GM23248 (cell line): ENCODE measurements at regions not wholly inside any gene's neighbourhood (a gene's known extent, or its start where the extent isn't known, plus 50 kb on each side); places are given as distances from the start of the nearest gene placed in this dataset.

ENCODE experiments used
- DNase-seq: peaks from one replicate; pipeline ENCODE4 v3.0.0-alpha.2; 2015
- H2AFZ ChIP-seq: fragments of 200-600 bp; sonication (generic); 2 replicates; pipeline ENCODE4 v1.6.1; 2016; ENCODE audit warnings: antibody characterized with exemption
- H3F3A ChIP-seq: fragments of 200-600 bp; sonication (generic); 2 replicates; pipeline ENCODE4 v1.6.1; 2016; ENCODE audit warnings: mild to moderate bottlenecking, antibody characterized with exemption, mixed run types; ENCODE audit not compliant: insufficient read depth
- H3K27ac ChIP-seq: fragments of 200-600 bp; sonication (generic); 2 replicates; pipeline ENCODE4 v1.5.1; 2016; ENCODE audit warnings: mild to moderate bottlenecking
- H3K27me3 ChIP-seq: fragments of 200-600 bp; sonication (generic); replicated peaks from 2 replicates; pipeline ENCODE4 v1.6.1; 2016; ENCODE audit warnings: mild to moderate bottlenecking; ENCODE audit not compliant: insufficient read depth
- H3K36me3 ChIP-seq: fragments of 200-600 bp; sonication (generic); 2 replicates; pipeline ENCODE4 v1.6.1; 2016; ENCODE audit warnings: low read depth, mild to moderate bottlenecking
- H3K4me1 ChIP-seq: fragments of 200-600 bp; sonication (generic); 2 replicates; pipeline ENCODE4 v1.6.1; 2016; ENCODE audit warnings: mild to moderate bottlenecking; ENCODE audit not compliant: insufficient read depth
- H3K4me2 ChIP-seq: fragments of 200-600 bp; sonication (generic); one replicate; pipeline ENCODE4 v1.6.1; 2016; ENCODE audit warnings: mild to moderate bottlenecking; ENCODE audit not compliant: unreplicated experiment
- H3K4me3 ChIP-seq: fragments of 200-600 bp; sonication (generic); 2 replicates; pipeline ENCODE4 v1.5.1; 2016; ENCODE audit warnings: mild to moderate bottlenecking
- H3K79me2 ChIP-seq: fragments of 200-600 bp; sonication (generic); 2 replicates; pipeline ENCODE4 v1.6.1; 2016; ENCODE audit warnings: mild to moderate bottlenecking; ENCODE audit not compliant: insufficient read depth
- H3K9ac ChIP-seq: fragments of 200-600 bp; sonication (generic); 2 replicates; pipeline ENCODE4 v1.6.1; 2016; ENCODE audit warnings: mild to moderate bottlenecking
- H3K9me2 ChIP-seq: fragments of 200-600 bp; sonication (generic); 2 replicates; pipeline ENCODE4 v1.6.1; 2016; ENCODE audit warnings: mixed run types, mild to moderate bottlenecking, moderate library complexity; ENCODE audit not compliant: insufficient read depth
- H3K9me3 ChIP-seq: fragments of 200-600 bp; sonication (generic); one replicate; pipeline ENCODE4 v1.6.1; 2017; ENCODE audit warnings: low read depth
- H4K20me1 ChIP-seq: fragments of 200-600 bp; sonication (generic); 2 replicates; pipeline ENCODE4 v1.6.0; 2016; ENCODE audit not compliant: insufficient read depth
- EZH2 ChIP-seq: fragments of 200-600 bp; sonication (generic); IDR thresholded peaks from 2 replicates; pipeline ENCODE4 v1.6.1; 2018; ENCODE audit warnings: antibody characterized with exemption, mild to moderate bottlenecking; ENCODE audit not compliant: insufficient read depth, poor library complexity, severe bottlenecking
- EZH2phosphoT487 ChIP-seq: fragments of 200-600 bp; sonication (generic); IDR thresholded peaks from 2 replicates; pipeline ENCODE4 v1.6.1; 2018; ENCODE audit warnings: antibody characterized with exemption, moderate library complexity, mild to moderate bottlenecking, low read depth; ENCODE audit not compliant: insufficient read depth
- WGBS, 2 experiments: methylation state at CpG; one replicate each; pipeline ENCODE4 v1.1.6; 2015 to 2017; ENCODE audit warnings: low lambda C conversion rate in 2 of 2, low coverage in 1 of 2; ENCODE audit errors: missing lambda C conversion rate in 2 of 2; 5-methylcytosine and 5-hydroxymethylcytosine counted together
- in situ Hi-C: fragments of 300-500 bp; cut with MboI; formaldehyde crosslinking; loops from 2 replicates; pipeline ENCODE4 v1.15.0; 2020

GRCh38 chr12:81872400-81872799, 113.2 kb upstream of the PPFIA2 start:
- H3K9ac ChIP-seq: no peak overlapping the region
- no peaks in the 10 kb centered on the region for H3K4me1 ChIP-seq
- in situ Hi-C loops: no loop called here
- DNase-seq: no peak
- no peaks in the 10 kb centered on the region for H3K9me2 ChIP-seq
- H3F3A ChIP-seq: no peaks in the 10 kb centered on the region
- TF ChIP-seq EZH2phosphoT487 (no peak), EZH2 (no peak)
- WGBS, 2 experiments: 46 to 50% methylated on average over 1 of the region's 1 CpG
- no peak overlapping the region for H3K4me2 ChIP-seq
- H3K4me3 ChIP-seq: no peak overlapping the region
- no peaks in the 10 kb centered on the region for H4K20me1 ChIP-seq
- no peak overlapping the region for H2AFZ ChIP-seq
- H3K79me2 ChIP-seq: no peaks in the 10 kb centered on the region
- no peak overlapping the region for H3K27ac ChIP-seq
- H3K9me3 ChIP-seq: no peaks in the 10 kb centered on the region
- H3K36me3 ChIP-seq: no peaks in the 10 kb centered on the region
- H3K27me3 ChIP-seq: no peaks in the 10 kb centered on the region

- no peaks in the 10 kb centered on the region for H3F3A ChIP-seq
Observed at GRCh38 chr12:81866081-81866480, 106.9 kb upstream of the PPFIA2 start.

DNA sequence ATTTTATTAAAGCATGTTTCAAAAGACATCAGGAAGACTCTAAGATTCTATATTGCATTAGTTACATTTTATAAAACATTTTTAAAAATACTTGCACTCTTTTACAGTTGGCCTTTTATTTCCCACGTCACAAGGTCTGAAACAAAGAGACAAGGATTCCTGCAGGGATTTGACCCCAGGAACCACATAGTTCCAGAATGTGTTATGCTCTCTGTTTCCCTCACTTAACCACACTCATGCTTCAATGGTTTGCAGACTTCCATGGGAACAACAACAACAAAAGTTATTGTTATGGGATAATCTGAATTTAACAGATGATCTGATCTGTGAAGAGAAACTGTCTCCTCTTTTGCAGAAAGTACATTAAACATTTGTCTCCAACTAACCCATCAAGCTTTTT, 104.3 kb upstream of the PPFIA2 start:
- no peaks in the 10 kb centered on the region for H3K79me2 ChIP-seq
- no peaks in the 10 kb centered on the region for H3K36me3 ChIP-seq
- DNase-seq: no peak

More at GRCh38 chr12:81866081-81866480, 106.9 kb upstream of the PPFIA2 start:
- Histone ChIP-seq H3K4me2 (no peak overlapping the region), H4K20me1 (no peaks in the 10 kb centered on the region), H3K9me2 (no peaks in the 10 kb centered on the region), H2AFZ (no peak overlapping the region), H3K36me3 (no peaks in the 10 kb centered on the region), H3K4me1 (no peaks in the 10 kb centered on the region), H3K79me2 (no peaks in the 10 kb centered on the region), H3K27me3 (no peaks in the 10 kb centered on the region), H3K9ac (no peak overlapping the region), H3K9me3 (no peaks in the 10 kb centered on the region), H3K27ac (no peak overlapping the region), H3K4me3 (no peak overlapping the region)
- 33 to 65% methylated on average over 1 of the region's 1 CpG for WGBS, 2 experiments
- TF ChIP-seq EZH2 (no peak), EZH2phosphoT487 (no peak)
- in situ Hi-C loops: no loop called here
- no peak for DNase-seq

GRCh38 chr12:81859521-81859920, 100.4 kb upstream of the PPFIA2 start:
- Histone ChIP-seq H3K36me3 (no peaks in the 10 kb centered on the region), H3K4me3 (no peak overlapping the region), H2AFZ (no peak overlapping the region), H3F3A (no peaks in the 10 kb centered on the region), H3K4me2 (no peak overlapping the region), H3K27ac (no peak overlapping the region), H3K9ac (no peak overlapping the region), H3K9me2 (peaks cover 4% of the 10 kb centered on the region; the same call in 1 of the 2 replicates), H3K9me3 (no peaks in the 10 kb centered on the region), H4K20me1 (no peaks in the 10 kb centered on the region), H3K27me3 (no peaks in the 10 kb centered on the region), H3K79me2 (no peaks in the 10 kb centered on the region), H3K4me1 (no peaks in the 10 kb centered on the region)
- 46 to 60% methylated on average over 3 of the region's 3 CpGs for WGBS, 2 experiments
- no peak for TF ChIP-seq EZH2
- TF ChIP-seq EZH2phosphoT487: no peak
- in situ Hi-C loops: no loop called here
- no peak for DNase-seq

More for the DNA sequence above, 104.3 kb upstream of the PPFIA2 start:
- H3K9ac ChIP-seq: no peak overlapping the region
- H3K4me2 ChIP-seq: no peak overlapping the region
- no peaks in the 10 kb centered on the region for H3K27me3 ChIP-seq
- TF ChIP-seq EZH2phosphoT487 (no peak), EZH2 (no peak)
- no peaks in the 10 kb centered on the region for H3K9me3 ChIP-seq
- H3K27ac ChIP-seq: no peak overlapping the region
- no peaks in the 10 kb centered on the region for H3K9me2 ChIP-seq
- H2AFZ ChIP-seq: no peak overlapping the region
- H3K4me3 ChIP-seq: no peak overlapping the region
- 28 to 29% methylated on average over 1 of the region's 1 CpG for WGBS, 2 experiments
- in situ Hi-C loops: no loop called here
- no peaks in the 10 kb centered on the region for H3K4me1 ChIP-seq
- no peaks in the 10 kb centered on the region for H3F3A ChIP-seq
- no peaks in the 10 kb centered on the region for H4K20me1 ChIP-seq

DNA sequence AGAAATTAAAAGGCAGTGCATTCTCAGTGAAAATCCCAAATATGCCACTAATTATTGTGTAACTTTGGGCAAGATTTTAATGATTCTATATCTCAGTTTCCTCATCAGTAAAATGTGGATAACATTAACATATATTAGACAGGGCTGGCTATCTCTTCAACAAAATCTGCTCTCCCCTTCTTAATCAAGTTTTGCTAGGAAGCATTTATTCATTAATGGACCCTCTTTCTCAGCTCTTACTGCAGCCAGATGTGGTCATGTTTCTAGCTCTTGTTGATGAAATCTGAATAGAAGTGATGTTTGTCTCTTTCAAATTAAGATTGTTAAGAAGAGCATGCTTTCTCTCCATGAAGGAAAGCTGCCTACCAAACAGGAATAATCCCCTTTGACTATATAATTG, 84.4 kb upstream of the PPFIA2 start:
- in situ Hi-C loops: no loop called here
- Histone ChIP-seq H3K79me2 (no peaks in the 10 kb centered on the region), H3K9me2 (no peaks in the 10 kb centered on the region), H3K4me2 (no peak overlapping the region), H3K27me3 (no peaks in the 10 kb centered on the region), H3K27ac (no peak overlapping the region), H3F3A (no peaks in the 10 kb centered on the region), H3K9ac (no peak overlapping the region), H3K4me3 (no peak overlapping the region), H3K36me3 (no peaks in the 10 kb centered on the region), H3K9me3 (no peaks in the 10 kb centered on the region), H2AFZ (no peak overlapping the region), H4K20me1 (no peaks in the 10 kb centered on the region), H3K4me1 (no peaks in the 10 kb centered on the region)
- DNase-seq: no peak
- TF ChIP-seq EZH2: no peak
- TF ChIP-seq EZH2phosphoT487: no peak
